K562 (cell line): ENCODE measurements at regions not wholly inside any gene's neighbourhood (a gene's known extent, or its start where the extent isn't known, plus 50 kb on each side); places are given as distances from the start of the nearest gene placed in this dataset.

ENCODE experiments used
- CBX1 ChIP-seq: sonication (generic); IDR thresholded peaks from 2 replicates; pipeline ENCODE4 v1.6.1; 2016; ENCODE audit warnings: antibody characterized with exemption, low read depth, mild to moderate bottlenecking
- FOS ChIP-seq: IDR thresholded peaks from 3 replicates; pipeline ENCODE4 v1.6.1; 2011; ENCODE audit not compliant: insufficient read length; ENCODE audit errors: extremely low read depth
- JUND ChIP-seq, 2 experiments: IDR thresholded peaks; 2 replicates in 1 of 2; 3 replicates in 1 of 2; pipeline ENCODE4 v1.6.1; 2011; ENCODE audit warnings: borderline replicate concordance in 2 of 2, low read depth in 2 of 2, low read length in 2 of 2, improper control_type of control experiment in 1 of 2, missing biosample characterization in 1 of 2, missing genetic modification characterization in 1 of 2, missing genetic modification reagents in 1 of 2
- SPI1 ChIP-seq: IDR thresholded peaks from 2 replicates; pipeline ENCODE4 v1.6.1; 2011; ENCODE audit warnings: low read depth, low read length, control low read depth, borderline replicate concordance
- TGIF2 ChIP-seq: sonication (generic); formaldehyde crosslinking; IDR thresholded peaks from 2 replicates; pipeline ENCODE4 v1.8.1; 2022; ENCODE audit warnings: mild to moderate bottlenecking, missing genetic modification reagents, moderate library complexity
- ZFP36 ChIP-seq: fragments of 150-350 bp; IDR thresholded peaks from 2 replicates; pipeline ENCODE4 v1.6.1; 2018; ENCODE audit warnings: low read length, low read depth; ENCODE audit not compliant: partially characterized antibody
- ZNF175 ChIP-seq: fragments of 200-800 bp; sonication (Bioruptor generic); IDR thresholded peaks from 2 replicates; pipeline ENCODE4 v1.6.1; 2016; ENCODE audit warnings: low read depth, mild to moderate bottlenecking, missing genetic modification characterization, missing compliant biosample characterization
- ZNF354B ChIP-seq: fragments of 250-450 bp; sonication (Bioruptor Pico); IDR thresholded peaks from 2 replicates; pipeline ENCODE4 v1.4.0; 2020
- TF ChIP-seq, protein P1 (sequence below), 3 experiments: IDR thresholded peaks in 2 of 3; conservative IDR thresholded peaks in 1 of 3; 2 replicates each; pipeline ENCODE4 v1.5.1; 2011 to 2012; ENCODE audit warnings: low read length in 3 of 3, mild to moderate bottlenecking in 3 of 3, control low read depth in 2 of 3, improper control_type of control experiment in 1 of 3, inconsistent platforms in 1 of 3, low read depth in 1 of 3, mixed read lengths in 1 of 3, moderate library complexity in 1 of 3; ENCODE audit not compliant: insufficient read depth in 2 of 3
- TF ChIP-seq, protein P2 (sequence below): fragments of 450-650 bp; IDR thresholded peaks from 2 replicates; pipeline ENCODE4 v1.6.1; 2016

DNA sequence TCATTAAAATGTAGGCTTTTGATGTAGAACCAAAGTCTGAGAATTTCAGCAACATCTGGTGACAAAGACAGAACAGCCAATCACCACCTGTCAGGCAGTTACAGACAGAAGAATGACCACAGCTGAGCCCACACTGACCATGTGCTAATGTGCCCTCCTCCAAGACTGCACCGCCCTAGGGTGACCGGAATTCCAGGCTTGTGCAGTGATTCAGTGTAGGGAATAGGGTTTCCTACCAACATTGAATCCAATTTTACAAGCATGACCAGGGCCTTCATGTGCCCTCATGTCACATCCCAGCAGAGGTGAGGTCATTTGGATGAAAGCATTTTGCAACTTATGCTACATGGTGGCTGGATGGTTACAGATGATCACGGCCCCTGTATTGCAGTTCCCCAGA is 412.5 kb downstream of the SOX2 start:
- TF ChIP-seq ZNF175 (CRISPR knock-in tag) (no peak), FOS (no peak), JUND (IDR thresholded peaks at IDR 0.05; ENCODE audit: borderline replicate concordance, low read depth, low read length) (no peak), JUND (tag; IDR thresholded peaks at IDR 0.05; ENCODE audit: borderline replicate concordance, low read depth, low read length) (no peak), ZNF354B (no peak), TGIF2 (CRISPR knock-in tag) (no peak), SPI1 (no peak), ZFP36 (no peak), CBX1 (no peak)
- TF ChIP-seq, protein P1, sequence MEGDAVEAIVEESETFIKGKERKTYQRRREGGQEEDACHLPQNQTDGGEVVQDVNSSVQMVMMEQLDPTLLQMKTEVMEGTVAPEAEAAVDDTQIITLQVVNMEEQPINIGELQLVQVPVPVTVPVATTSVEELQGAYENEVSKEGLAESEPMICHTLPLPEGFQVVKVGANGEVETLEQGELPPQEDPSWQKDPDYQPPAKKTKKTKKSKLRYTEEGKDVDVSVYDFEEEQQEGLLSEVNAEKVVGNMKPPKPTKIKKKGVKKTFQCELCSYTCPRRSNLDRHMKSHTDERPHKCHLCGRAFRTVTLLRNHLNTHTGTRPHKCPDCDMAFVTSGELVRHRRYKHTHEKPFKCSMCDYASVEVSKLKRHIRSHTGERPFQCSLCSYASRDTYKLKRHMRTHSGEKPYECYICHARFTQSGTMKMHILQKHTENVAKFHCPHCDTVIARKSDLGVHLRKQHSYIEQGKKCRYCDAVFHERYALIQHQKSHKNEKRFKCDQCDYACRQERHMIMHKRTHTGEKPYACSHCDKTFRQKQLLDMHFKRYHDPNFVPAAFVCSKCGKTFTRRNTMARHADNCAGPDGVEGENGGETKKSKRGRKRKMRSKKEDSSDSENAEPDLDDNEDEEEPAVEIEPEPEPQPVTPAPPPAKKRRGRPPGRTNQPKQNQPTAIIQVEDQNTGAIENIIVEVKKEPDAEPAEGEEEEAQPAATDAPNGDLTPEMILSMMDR (IDR thresholded peaks at IDR 0.05 in 2 of 3, conservative IDR thresholded peaks at IDR 0.05 in 1 of 3; ENCODE audit: insufficient read depth in 2 of 3, low read depth in 1 of 3, low read length in 3 of 3), result no peak
- TF ChIP-seq, protein P2, sequence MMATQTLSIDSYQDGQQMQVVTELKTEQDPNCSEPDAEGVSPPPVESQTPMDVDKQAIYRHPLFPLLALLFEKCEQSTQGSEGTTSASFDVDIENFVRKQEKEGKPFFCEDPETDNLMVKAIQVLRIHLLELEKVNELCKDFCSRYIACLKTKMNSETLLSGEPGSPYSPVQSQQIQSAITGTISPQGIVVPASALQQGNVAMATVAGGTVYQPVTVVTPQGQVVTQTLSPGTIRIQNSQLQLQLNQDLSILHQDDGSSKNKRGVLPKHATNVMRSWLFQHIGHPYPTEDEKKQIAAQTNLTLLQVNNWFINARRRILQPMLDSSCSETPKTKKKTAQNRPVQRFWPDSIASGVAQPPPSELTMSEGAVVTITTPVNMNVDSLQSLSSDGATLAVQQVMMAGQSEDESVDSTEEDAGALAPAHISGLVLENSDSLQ, result no peak
